T-helper 1 cell treated with Interleukin-12 subunit alpha and Interleukin-12 subunit beta and Interleukin-4 antibody, amounts not matched to agents 30 ng/mL and 1 ng/mL, for 36 hours (primary cell): ENCODE measurements at regions not wholly inside any gene's neighbourhood (a gene's known extent, or its start where the extent isn't known, plus 50 kb on each side); places are given as distances from the start of the nearest gene placed in this dataset.

ENCODE experiments used
- intact Hi-C: fragments of 100-400 bp; cut with micrococcal nuclease; formaldehyde crosslinking; loops from one replicate; pipeline ENCODE4 v1.15.1; 2024

- intact Hi-C loops: no loop called here
These were observed 282.1 kb downstream of the THBS2 start for GRCh38 chr6:168971549-168971948.

GRCh38 chr6:168968801-168969200 is 284.8 kb downstream of the THBS2 start:
- intact Hi-C loops: no loop called here

- intact Hi-C loops: no loop called here
These were observed 285.4 kb downstream of the THBS2 start for GRCh38 chr6:168968228-168968627.

- intact Hi-C loops: no loop called here
These were observed 286.2 kb downstream of the THBS2 start for GRCh38 chr6:168967281-168967925.

DNA sequence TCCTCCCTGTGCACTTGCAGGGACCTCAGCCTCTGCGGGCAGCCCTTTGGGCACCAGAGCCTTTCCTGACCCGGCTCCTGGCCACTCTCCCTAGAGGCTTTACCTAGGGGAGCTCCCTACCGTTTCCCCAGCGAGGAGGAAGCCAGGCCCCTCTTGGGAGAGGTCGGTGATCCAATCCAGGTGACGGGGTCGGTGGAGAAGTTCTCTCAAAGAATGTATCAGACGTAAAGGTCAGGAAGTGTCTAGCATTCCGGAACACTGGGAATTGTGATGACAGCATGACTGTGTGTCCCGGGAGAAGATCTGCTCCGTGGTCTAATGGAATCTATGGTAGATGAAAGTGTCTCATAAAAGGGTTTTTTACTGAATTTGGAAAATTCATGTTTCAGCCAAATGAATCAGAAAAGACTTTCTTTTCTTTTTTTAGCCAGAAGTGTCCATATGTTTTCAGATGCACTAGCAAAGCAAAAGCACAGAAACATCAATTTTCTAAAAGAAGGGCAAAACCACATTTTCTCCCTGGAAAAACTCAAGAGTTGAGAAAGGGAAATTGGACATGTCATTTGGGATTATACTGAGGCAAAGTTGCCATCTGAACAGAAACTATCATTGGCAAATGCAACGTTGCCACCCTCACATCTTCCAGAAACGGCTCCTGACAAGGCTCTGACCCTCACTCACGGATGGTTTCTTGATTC is 289.4 kb downstream of the THBS2 start:
- intact Hi-C loops: no loop called here

- intact Hi-C loops: no loop called here
These were observed 290.8 kb downstream of the THBS2 start for GRCh38 chr6:168962886-168963285.

DNA sequence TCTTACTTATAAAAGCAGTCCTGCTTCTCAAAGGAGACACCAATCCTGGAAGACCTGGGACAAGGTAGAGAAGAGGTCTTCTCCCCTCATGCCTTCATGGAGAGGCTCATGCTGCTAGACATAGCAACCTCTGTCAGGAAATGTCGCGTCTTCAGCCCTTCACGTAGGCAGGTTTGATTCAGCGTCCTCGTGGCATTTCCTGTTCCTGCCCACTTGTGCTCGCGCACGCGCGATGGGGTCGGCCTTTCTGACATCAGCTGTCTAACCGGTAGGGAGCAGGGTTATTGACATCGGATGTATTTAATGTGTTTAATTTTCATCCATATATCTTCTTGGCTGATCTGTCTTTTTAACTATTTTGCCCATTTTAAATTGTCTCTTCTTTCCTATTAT is 292.4 kb downstream of the THBS2 start:
- intact Hi-C loops: no loop called here

DNA sequence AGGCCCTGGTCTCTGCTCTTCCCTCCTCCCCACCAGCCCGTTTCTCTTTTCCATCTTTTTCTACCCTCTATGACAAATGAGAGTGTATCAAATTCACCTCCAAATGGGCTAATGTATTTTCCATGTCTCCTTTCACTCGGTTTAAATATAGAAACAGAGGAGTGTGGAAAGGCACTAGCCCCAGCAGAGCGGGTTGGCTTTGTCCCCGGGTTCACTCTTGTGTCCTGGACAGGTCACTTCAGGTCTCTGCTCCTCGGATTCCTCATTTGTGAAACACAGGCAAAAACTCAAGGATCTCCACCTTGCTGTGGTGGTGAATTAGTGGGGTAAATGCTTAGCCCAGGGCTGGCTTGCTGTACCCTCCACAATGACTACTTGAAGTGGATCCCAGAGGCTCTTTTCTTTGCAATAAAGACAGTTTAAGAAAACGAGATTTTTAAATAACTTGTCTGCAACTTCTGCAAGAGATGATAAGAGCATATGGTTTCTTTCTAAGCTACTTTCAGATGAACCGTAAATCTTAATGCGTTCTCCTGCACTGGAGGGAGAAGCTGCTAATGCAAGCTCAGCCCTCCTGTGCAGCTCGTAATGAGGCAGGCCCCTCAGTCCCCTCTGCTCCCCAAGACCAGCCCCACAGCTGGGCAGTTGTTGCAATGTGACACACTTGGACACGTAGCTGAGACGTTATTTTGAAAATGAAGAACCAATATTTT is 292.9 kb downstream of the THBS2 start:
- intact Hi-C loops: no loop called here

DNA sequence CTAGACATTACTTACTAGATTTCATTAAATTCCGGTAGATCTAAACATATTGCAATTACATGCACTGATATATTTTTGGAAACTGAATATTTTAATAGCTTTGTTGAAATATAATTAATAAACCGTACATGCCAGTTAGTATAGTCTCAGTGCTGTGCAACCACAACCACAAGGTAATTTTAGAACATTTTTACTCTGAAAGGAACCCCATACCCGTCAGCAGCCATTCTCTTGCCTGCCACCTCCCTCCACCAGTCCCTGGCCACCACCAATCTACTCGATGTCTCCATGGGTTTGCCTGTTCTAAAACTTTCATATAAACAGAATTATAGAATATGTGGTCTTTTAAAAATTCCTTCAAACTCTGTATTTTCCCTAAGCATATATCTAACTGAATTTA is 293.9 kb downstream of the THBS2 start:
- intact Hi-C loops: no loop called here

- intact Hi-C loops: loop anchor here (1.0 kb wide), 1 partner anchor 1560 kb away; no protein-coding TSS in a partner anchor
These were observed 296.5 kb downstream of the THBS2 start for GRCh38 chr6:168956884-168957730.

- intact Hi-C loops: no loop called here
These were observed 297.4 kb downstream of the THBS2 start for GRCh38 chr6:168956141-168956838.

- intact Hi-C loops: no loop called here
These were observed 300.2 kb downstream of the THBS2 start for GRCh38 chr6:168953461-168953860.

DNA sequence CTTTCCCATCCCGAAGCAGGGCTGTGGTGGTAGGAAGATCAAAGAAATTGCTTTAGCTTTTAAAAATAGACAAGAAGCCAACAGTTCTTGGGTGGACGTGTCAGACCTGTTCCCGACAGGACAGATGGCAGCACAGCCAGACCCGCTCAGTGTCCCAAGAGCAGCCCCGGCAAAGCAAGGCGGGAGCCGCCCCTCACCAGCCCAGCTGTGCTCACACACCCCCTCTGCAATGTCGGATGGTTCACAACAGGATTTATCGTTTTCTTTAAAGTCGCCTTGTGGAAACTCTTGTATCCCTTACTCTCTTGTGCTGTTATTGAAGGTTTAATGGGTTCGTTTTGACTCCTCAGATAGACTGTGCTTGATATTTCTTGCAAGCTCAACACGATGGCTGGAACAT is 302.4 kb downstream of the THBS2 start:
- intact Hi-C loops: no loop called here

- intact Hi-C loops: no loop called here
These were observed 302.8 kb downstream of the THBS2 start for GRCh38 chr6:168950858-168951214.

GRCh38 chr6:168949981-168950857 is 303.4 kb downstream of the THBS2 start:
- intact Hi-C loops: no loop called here

DNA sequence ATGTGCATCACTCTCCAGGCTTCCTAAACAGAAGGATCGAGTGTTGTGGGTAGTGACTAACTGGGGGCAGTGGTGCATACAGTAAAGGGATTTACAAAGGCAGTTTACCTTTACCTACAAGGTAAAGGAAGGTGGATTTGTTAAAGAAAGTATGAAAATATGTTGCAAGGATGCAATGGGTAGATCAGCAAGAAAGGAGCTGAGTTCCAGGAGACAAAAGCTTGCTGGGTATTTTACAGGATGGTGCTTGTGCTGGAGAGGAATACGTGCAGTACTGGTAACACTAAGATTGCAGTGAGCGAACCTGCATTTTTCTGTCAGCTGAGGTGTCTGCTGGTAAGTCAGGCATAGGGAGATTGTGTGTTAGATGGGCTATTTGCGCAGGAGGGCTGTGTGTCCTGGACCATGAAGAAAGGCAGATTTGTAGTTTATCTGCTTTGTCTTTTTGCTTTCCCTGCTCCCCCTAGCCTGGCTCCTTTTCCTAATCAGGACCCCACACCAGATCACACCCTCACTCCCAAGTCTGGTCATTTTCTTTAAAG is 304.6 kb downstream of the THBS2 start:
- intact Hi-C loops: no loop called here

GRCh38 chr6:168948002-168948401 is 305.6 kb downstream of the THBS2 start:
- intact Hi-C loops: no loop called here

DNA sequence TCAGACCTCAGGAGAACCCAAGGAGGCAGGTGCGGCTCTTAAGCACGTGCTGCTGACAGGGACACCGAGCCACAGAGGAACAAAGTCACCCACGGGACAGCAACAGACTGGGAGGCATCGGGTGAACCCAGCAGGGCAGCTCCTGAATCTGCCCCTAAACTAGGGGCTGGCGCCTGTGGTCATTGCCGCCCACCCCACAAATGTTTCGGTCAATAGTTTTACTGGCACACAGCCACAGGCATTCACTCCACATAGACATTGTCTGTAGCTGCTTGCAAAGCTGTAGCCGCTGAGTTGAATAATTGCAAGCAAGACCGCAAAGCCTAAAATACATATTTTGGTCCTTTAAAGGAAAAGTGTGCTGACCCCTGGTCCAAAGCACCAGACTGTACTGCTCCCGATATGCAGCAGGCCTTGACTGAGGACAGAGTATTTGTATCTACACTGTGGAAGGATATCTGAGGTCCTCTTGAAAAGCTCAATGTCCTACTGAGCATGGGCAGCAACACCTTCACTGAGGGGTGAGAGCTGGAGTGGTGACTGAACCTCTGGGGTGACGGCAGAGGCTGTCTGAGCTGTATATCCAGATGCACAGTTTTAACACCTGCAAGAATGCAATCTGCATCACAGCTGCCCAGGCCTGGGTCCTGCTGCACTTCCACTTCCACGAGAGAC is 310.3 kb downstream of the THBS2 start:
- intact Hi-C loops: no loop called here

DNA sequence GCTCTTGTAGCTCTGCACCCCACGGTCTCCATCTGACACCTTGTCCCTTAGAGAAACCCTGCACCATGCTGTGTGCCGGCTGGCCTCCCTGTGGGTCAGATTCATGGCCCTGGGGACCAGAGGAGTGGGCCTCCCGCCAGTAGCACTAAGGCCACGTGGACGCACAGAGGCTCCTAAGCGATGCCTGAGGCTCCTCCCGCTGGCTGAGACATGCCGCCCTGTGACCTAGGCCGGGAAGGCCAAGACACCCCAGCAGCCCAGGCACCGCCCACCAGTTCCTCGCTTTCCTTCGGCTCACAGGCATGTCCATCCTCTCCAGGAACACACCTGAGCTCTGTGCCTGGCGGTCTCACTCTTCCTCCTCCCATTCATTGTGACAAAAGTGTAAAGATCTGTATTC is 311.0 kb downstream of the THBS2 start:
- intact Hi-C loops: no loop called here
